ENCODE measurements at regions not wholly inside any gene's neighbourhood (a gene's known extent, or its start where the extent isn't known, plus 50 kb on each side); places are given as distances from the start of the nearest gene placed in this dataset.
A peak's percentile ranks its signal among the peaks of the same experiment; 100 is the strongest.

DNA sequence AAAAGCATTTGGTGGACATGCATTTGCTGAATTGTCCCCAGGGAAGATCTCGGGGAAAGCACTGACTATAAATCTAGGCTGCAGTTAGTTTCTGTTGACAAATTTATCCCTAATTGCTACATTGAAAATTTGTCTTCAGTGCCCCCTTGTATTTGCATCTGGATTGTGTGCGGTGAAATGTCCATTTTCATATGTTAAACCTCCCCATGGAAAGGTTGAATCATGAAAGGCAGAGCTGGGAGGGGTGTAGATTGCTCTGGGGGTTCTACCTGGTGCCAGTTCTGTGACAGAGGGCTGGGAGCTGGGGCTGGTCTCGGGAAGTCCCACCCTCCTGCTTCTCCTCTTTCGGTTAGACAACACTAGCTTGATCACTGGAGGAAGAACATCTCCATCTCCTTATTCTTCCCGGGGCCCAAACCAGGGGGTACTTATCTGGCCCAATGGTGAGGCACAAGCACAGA lies 101.9 kb downstream of the GADD45G start:
- WGBS, 2 donors = 58 to 80% methylated on average over 5 of the region's 5 CpGs
- peak in 2 of 3 donors; percentile 37 to 54 for DNase-seq
- no peak for ATAC-seq (ENCODE audit: insufficient read depth, low FRiP score)
- TF ChIP-seq CTCF (IDR thresholded peaks at IDR 0.05; ENCODE audit: control extremely low read depth, extremely low read depth) = no peak
- no peak overlapping the region for H3K27ac ChIP-seq (ENCODE audit: low read depth in 1 of 2, low read length in 1 of 2)
- peaks cover 0 to 34% (median 12%) of the 10 kb centered on the region in 5 donors for H3K4me1 ChIP-seq (ENCODE audit: control insufficient read depth in 5 of 5, insufficient read depth in 5 of 5, low read length in 5 of 5)
- H3K4me3 ChIP-seq = no peak overlapping the region
- H3K36me3 ChIP-seq (ENCODE audit: control insufficient read depth in 4 of 4, insufficient read depth in 4 of 4, low read length in 4 of 4) = no peaks in the 10 kb centered on the region
- no peak overlapping the region for H3K9ac ChIP-seq (ENCODE audit: insufficient read depth in 1 of 2, low read length in 2 of 2)
- H3K27me3 ChIP-seq (ENCODE audit: control insufficient read depth in 3 of 3, insufficient read depth in 3 of 3, low read length in 2 of 3) = no peaks in the 10 kb centered on the region
- peaks cover 0 to 2% (median 0%) of the 10 kb centered on the region in 4 donors for H3K9me3 ChIP-seq (ENCODE audit: control insufficient read depth in 4 of 4, insufficient read depth in 3 of 4, low read length in 3 of 4)

GRCh38 chr9:89710697-89711096 lies 105.9 kb downstream of the GADD45G start:
- Histone ChIP-seq H3K9me3 (ENCODE audit: control insufficient read depth in 4 of 4, insufficient read depth in 3 of 4, low read length in 3 of 4) (peaks cover 0 to 2% (median 0%) of the 10 kb centered on the region in 4 donors), H3K27ac (ENCODE audit: low read depth in 1 of 2, low read length in 1 of 2) (no peak overlapping the region), H3K4me1 (ENCODE audit: control insufficient read depth in 5 of 5, insufficient read depth in 5 of 5, low read length in 5 of 5) (peaks cover 0 to 33% (median 7%) of the 10 kb centered on the region in 5 donors), H3K4me3 (no peak overlapping the region), H3K36me3 (ENCODE audit: control insufficient read depth in 4 of 4, insufficient read depth in 4 of 4, low read length in 4 of 4) (no peaks in the 10 kb centered on the region), H3K9ac (ENCODE audit: insufficient read depth in 1 of 2, low read length in 2 of 2) (no peak overlapping the region), H3K27me3 (ENCODE audit: control insufficient read depth in 3 of 3, insufficient read depth in 3 of 3, low read length in 2 of 3) (no peaks in the 10 kb centered on the region)
- ATAC-seq (ENCODE audit: insufficient read depth, low FRiP score) (no peak), DNase-seq (peak in 2 of 3 donors; percentile 56 to 82)
- TF ChIP-seq CTCF (IDR thresholded peaks at IDR 0.05; ENCODE audit: control extremely low read depth, extremely low read depth) = no peak
- WGBS, 2 donors = 53 to 56% methylated on average over 6 of the region's 6 CpGs

- H3K36me3 ChIP-seq (ENCODE audit: control insufficient read depth in 4 of 4, insufficient read depth in 4 of 4, low read length in 4 of 4) = no peaks in the 10 kb centered on the region
- DNase-seq (no peak), ATAC-seq (ENCODE audit: insufficient read depth, low FRiP score) (no peak)
- H3K27me3 ChIP-seq (ENCODE audit: control insufficient read depth in 3 of 3, insufficient read depth in 3 of 3, low read length in 2 of 3) = no peaks in the 10 kb centered on the region
- peaks cover 0 to 2% (median 0%) of the 10 kb centered on the region in 4 donors for H3K9me3 ChIP-seq (ENCODE audit: control insufficient read depth in 4 of 4, insufficient read depth in 3 of 4, low read length in 3 of 4)
- H3K4me3 ChIP-seq = no peak overlapping the region
- no peak for TF ChIP-seq CTCF (IDR thresholded peaks at IDR 0.05; ENCODE audit: control extremely low read depth, extremely low read depth)
- H3K4me1 ChIP-seq (ENCODE audit: control insufficient read depth in 5 of 5, insufficient read depth in 5 of 5, low read length in 5 of 5) = peaks cover 0 to 21% (median 3%) of the 10 kb centered on the region in 5 donors
- 40 to 67% methylated on average over 5 of the region's 5 CpGs for WGBS, 2 donors
- H3K27ac ChIP-seq (ENCODE audit: low read depth in 1 of 2, low read length in 1 of 2) = no peak overlapping the region
- H3K9ac ChIP-seq (ENCODE audit: insufficient read depth in 1 of 2, low read length in 2 of 2) = no peak overlapping the region
Measured at GRCh38 chr9:89711866-89712265, 107.1 kb downstream of the GADD45G start.

GRCh38 chr9:89712283-89712682 lies 107.5 kb downstream of the GADD45G start:
- Histone ChIP-seq H3K4me1 (ENCODE audit: control insufficient read depth in 5 of 5, insufficient read depth in 5 of 5, low read length in 5 of 5) (peaks cover 0 to 17% (median 3%) of the 10 kb centered on the region in 5 donors), H3K27me3 (ENCODE audit: control insufficient read depth in 3 of 3, insufficient read depth in 3 of 3, low read length in 2 of 3) (no peaks in the 10 kb centered on the region), H3K9me3 (ENCODE audit: control insufficient read depth in 4 of 4, insufficient read depth in 3 of 4, low read length in 3 of 4) (no peaks in the 10 kb centered on the region), H3K9ac (ENCODE audit: insufficient read depth in 1 of 2, low read length in 2 of 2) (no peak overlapping the region), H3K4me3 (no peak overlapping the region), H3K36me3 (ENCODE audit: control insufficient read depth in 4 of 4, insufficient read depth in 4 of 4, low read length in 4 of 4) (no peaks in the 10 kb centered on the region), H3K27ac (ENCODE audit: low read depth in 1 of 2, low read length in 1 of 2) (no peak overlapping the region)
- DNase-seq (no peak), ATAC-seq (ENCODE audit: insufficient read depth, low FRiP score) (no peak)
- 88 to 92% methylated on average over 5 of the region's 5 CpGs for WGBS, 2 donors
- TF ChIP-seq CTCF (IDR thresholded peaks at IDR 0.05; ENCODE audit: control extremely low read depth, extremely low read depth) = no peak
